ENCODE measurements at regions not wholly inside any gene's neighbourhood (a gene's known extent, or its start where the extent isn't known, plus 50 kb on each side); places are given as distances from the start of the nearest gene placed in this dataset.

GRCh38 chr14:29339494-29340172 is 573.0 kb downstream of the FOXG1 start:
- no peak for TF ChIP-seq CTCF (IDR thresholded peaks at IDR 0.05)

GRCh38 chr14:29348504-29348903 is 579.1 kb downstream of the PRKD1 start:
- Histone ChIP-seq H3K4me1 (no peaks in the 10 kb centered on the region), H3K9me3 (no peaks in the 10 kb centered on the region)
- ATAC-seq: no peak

More at GRCh38 chr14:29339494-29340172, 573.0 kb downstream of the FOXG1 start:
- intact Hi-C loops (cut with DNase I): no loop called here
- Histone ChIP-seq H3K9me3 (no peaks in the 10 kb centered on the region), H3K27ac (no peak overlapping the region), H3K36me3 (no peaks in the 10 kb centered on the region), H3K27me3 (no peaks in the 10 kb centered on the region), H3K4me3 (no peak overlapping the region), H3K4me1 (no peaks in the 10 kb centered on the region)
- ATAC-seq (no peak), DNase-seq (no peak)

GRCh38 chr14:29350496-29350895 is 577.2 kb downstream of the PRKD1 start:
- Histone ChIP-seq H3K4me1 (no peaks in the 10 kb centered on the region), H3K27ac (no peak overlapping the region), H3K27me3 (no peaks in the 10 kb centered on the region), H3K4me3 (no peak overlapping the region), H3K9me3 (no peaks in the 10 kb centered on the region), H3K36me3 (no peaks in the 10 kb centered on the region)
- TF ChIP-seq CTCF (IDR thresholded peaks at IDR 0.05): no peak
- intact Hi-C loops (cut with DNase I): no loop called here
- DNase-seq (no peak), ATAC-seq (no peak)

More at GRCh38 chr14:29348504-29348903, 579.1 kb downstream of the PRKD1 start:
- no peak for TF ChIP-seq CTCF (IDR thresholded peaks at IDR 0.05)
- Histone ChIP-seq H3K4me3 (no peak overlapping the region), H3K36me3 (no peaks in the 10 kb centered on the region), H3K27me3 (no peaks in the 10 kb centered on the region), H3K27ac (no peak overlapping the region)
- intact Hi-C loops (cut with DNase I): no loop called here
- DNase-seq: no peak

DNA sequence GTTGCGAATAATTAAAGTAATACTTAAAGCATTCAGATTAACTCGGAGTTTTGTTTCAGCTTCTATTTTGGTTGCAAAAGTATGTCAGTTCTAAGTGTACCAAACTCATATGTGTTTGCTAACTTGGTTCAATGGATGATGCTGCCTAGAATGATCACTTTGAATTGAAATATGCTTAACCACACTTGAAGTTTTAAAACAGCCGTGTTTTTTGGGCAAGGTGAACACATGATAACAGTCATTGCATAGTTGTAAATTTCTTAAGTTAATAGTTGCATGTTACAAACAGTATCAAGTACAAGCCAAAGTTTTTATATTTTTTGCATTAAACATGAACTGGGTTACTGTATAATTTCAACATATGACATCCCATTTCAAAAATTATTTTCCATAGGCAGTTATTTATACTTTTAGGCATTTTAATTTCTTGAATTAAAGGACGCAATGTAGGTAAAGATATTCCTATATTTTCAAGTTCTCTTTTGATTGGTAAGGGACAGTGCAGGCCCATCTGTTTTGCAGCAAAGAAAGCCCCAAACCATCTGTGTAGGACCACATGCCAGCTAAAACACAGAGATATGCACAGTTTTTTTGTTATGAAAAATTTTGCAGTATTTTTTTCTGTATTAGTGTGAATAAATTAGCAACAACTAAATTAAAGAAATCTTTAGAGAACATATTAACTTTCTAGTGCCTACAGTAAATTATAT is 575.5 kb downstream of the PRKD1 start:
- ATAC-seq: no peak
- TF ChIP-seq CTCF (IDR thresholded peaks at IDR 0.05): no peak
- intact Hi-C loops (cut with DNase I): no loop called here

GRCh38 chr14:29352706-29353080 is 575.0 kb downstream of the PRKD1 start:
- Histone ChIP-seq H3K27ac (no peak overlapping the region), H3K4me3 (no peak overlapping the region), H3K9me3 (no peaks in the 10 kb centered on the region), H3K27me3 (no peaks in the 10 kb centered on the region), H3K4me1 (no peaks in the 10 kb centered on the region), H3K36me3 (no peaks in the 10 kb centered on the region)
- ATAC-seq (no peak), DNase-seq (no peak)
- no peak for TF ChIP-seq CTCF (IDR thresholded peaks at IDR 0.05)
- intact Hi-C loops (cut with DNase I): no loop called here

More for the DNA sequence above, 575.5 kb downstream of the PRKD1 start:
- Histone ChIP-seq H3K27me3 (no peaks in the 10 kb centered on the region), H3K36me3 (no peaks in the 10 kb centered on the region), H3K27ac (no peak overlapping the region), H3K4me3 (no peak overlapping the region), H3K9me3 (no peaks in the 10 kb centered on the region), H3K4me1 (no peaks in the 10 kb centered on the region)
- no peak for DNase-seq

All from left lung (tissue), 4 donors.